ENCODE measurements at regions not wholly inside any gene's neighbourhood (a gene's known extent, or its start where the extent isn't known, plus 50 kb on each side); places are given as distances from the start of the nearest gene placed in this dataset.

GRCh38 chr5:18236386-18236785, 602.1 kb downstream of the TAF11L14 start:
- Histone ChIP-seq H3K4me3 (ENCODE audit: extremely low read depth in 1 of 4, insufficient read depth in 2 of 4, low read depth in 3 of 4, low read length in 4 of 4) (no peak overlapping the region), H3K4me1 (replicated peaks in 1 of 4; ENCODE audit: control insufficient read depth in 3 of 4, insufficient read depth in 4 of 4, low read length in 3 of 4) (no peaks in the 10 kb centered on the region), H3K4ac (replicated peaks; ENCODE audit: insufficient read length, low read depth, low read length) (no peak overlapping the region), H2BK15ac (ENCODE audit: low read length) (no peak overlapping the region), H3K79me2 (ENCODE audit: control insufficient read depth in 1 of 2, insufficient read depth in 2 of 2, low read length in 2 of 2) (no peaks in the 10 kb centered on the region), H4K5ac (ENCODE audit: insufficient read length, low read depth, low read length) (no peak overlapping the region), H2BK20ac (ENCODE audit: low read length) (no peak overlapping the region), H4K20me1 (replicated peaks in 1 of 2; ENCODE audit: control insufficient read depth in 1 of 2, insufficient read depth in 2 of 2, low read length in 2 of 2) (no peaks in the 10 kb centered on the region), H4K8ac (ENCODE audit: extremely low read depth, insufficient read depth, low read length) (no peak overlapping the region), H3K27ac (ENCODE audit: low read depth, low read length) (no peak overlapping the region), H3K9me3 (ENCODE audit: insufficient read depth in 2 of 2, low read depth in 1 of 2, low read length in 1 of 2) (no peaks in the 10 kb centered on the region), H3K23ac (ENCODE audit: insufficient read length) (no peak overlapping the region), H3K23me2 (ENCODE audit: low read depth, low read length) (no peaks in the 10 kb centered on the region), H3K9ac (replicated peaks in 1 of 4; ENCODE audit: extremely low read depth in 1 of 4, low read depth in 3 of 4, low read length in 3 of 4) (no peak overlapping the region), H2AK5ac (ENCODE audit: low read depth, low read length) (no peak overlapping the region), H2BK120ac (replicated peaks; ENCODE audit: low read depth, low read length) (no peak overlapping the region), H3K14ac (ENCODE audit: insufficient read length) (no peak overlapping the region), H2AFZ (ENCODE audit: low read length) (no peak overlapping the region), H2BK12ac (ENCODE audit: low read depth, low read length) (no peak overlapping the region), H3K79me1 (ENCODE audit: low read depth, low read length) (no peaks in the 10 kb centered on the region), H4K91ac (replicated peaks; ENCODE audit: insufficient read length, low read length) (no peak overlapping the region), H3K27me3 (replicated peaks in 1 of 4; ENCODE audit: control insufficient read depth in 3 of 4, extremely low read depth in 1 of 4, insufficient read depth in 3 of 4, low read length in 3 of 4) (no peaks in the 10 kb centered on the region), H2BK5ac (ENCODE audit: low read depth, low read length) (no peak overlapping the region), H3K4me2 (ENCODE audit: insufficient read depth in 1 of 2, low read depth in 2 of 2, low read length in 2 of 2) (no peak overlapping the region), H3K36me3 (ENCODE audit: control insufficient read depth in 2 of 4, insufficient read depth in 4 of 4, low read length in 3 of 4) (no peaks in the 10 kb centered on the region), H3K56ac (replicated peaks; ENCODE audit: insufficient read length, low read depth, low read length) (no peak overlapping the region), H3K18ac (ENCODE audit: extremely low read depth, low read length) (no peak overlapping the region)
- ChIA-PET CTCF (ENCODE audit: partially characterized antibody) (no interaction called here), POLR2A (ENCODE audit: partially characterized antibody) (no interaction called here)
- DNase-seq (ENCODE audit: low read depth in 1 of 2, low spot score in 2 of 2) (no peak), FAIRE-seq (no peak)
- TF ChIP-seq CBX5 (IDR thresholded peaks at IDR 0.05; ENCODE audit: low read depth, low read length) (no peak), BCL11A (IDR thresholded peaks at IDR 0.05; ENCODE audit: low read depth in 2 of 2, low read length in 2 of 2) (no peak), RAD21 (IDR thresholded peaks at IDR 0.05 in 1 of 2, conservative IDR thresholded peaks at IDR 0.05 in 1 of 2; ENCODE audit: low read depth in 2 of 2, low read length in 2 of 2) (no peak), CHD1 (IDR thresholded peaks at IDR 0.05; ENCODE audit: low read depth, low read length) (no peak), SRF (IDR thresholded peaks at IDR 0.05; ENCODE audit: low read depth, low read length) (no peak), CBX8 (IDR thresholded peaks at IDR 0.05; ENCODE audit: borderline replicate concordance, low read depth, low read length) (no peak), SUZ12 (IDR thresholded peaks at IDR 0.05; ENCODE audit: low read length) (no peak), GTF2F1 (IDR thresholded peaks at IDR 0.05; ENCODE audit: borderline replicate concordance, low read depth, low read length) (no peak)

Data from H1 (cell line).